ENCODE measurements at regions not wholly inside any gene's neighbourhood (a gene's known extent, or its start where the extent isn't known, plus 50 kb on each side); places are given as distances from the start of the nearest gene placed in this dataset.
"Not testable (repeated sequence)": the region's sequence is repeated elsewhere in the genome, so short reads cannot be mapped to it uniquely, and the experiment has no call there.

DNA sequence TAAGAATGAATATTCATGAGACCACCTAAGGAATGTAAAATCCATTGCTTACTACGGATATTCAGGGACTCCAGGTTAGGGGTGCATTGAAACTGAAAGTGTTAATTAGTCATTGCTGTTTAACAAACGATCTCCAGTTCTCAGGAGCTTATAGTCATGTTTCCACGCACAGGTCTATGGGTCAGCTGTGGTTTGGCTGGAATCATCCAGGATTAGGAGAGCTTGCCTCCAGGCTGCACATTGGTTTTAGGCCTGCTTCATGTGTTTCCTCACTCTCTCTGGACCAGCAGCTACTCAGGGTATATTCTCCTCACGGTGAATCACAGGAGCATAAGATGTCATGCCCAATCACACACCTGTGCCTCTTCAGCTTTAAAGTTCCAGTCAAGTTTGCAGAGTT, 98.9 kb downstream of the ATXN3L start:
- no peak for DNase-seq

DNA sequence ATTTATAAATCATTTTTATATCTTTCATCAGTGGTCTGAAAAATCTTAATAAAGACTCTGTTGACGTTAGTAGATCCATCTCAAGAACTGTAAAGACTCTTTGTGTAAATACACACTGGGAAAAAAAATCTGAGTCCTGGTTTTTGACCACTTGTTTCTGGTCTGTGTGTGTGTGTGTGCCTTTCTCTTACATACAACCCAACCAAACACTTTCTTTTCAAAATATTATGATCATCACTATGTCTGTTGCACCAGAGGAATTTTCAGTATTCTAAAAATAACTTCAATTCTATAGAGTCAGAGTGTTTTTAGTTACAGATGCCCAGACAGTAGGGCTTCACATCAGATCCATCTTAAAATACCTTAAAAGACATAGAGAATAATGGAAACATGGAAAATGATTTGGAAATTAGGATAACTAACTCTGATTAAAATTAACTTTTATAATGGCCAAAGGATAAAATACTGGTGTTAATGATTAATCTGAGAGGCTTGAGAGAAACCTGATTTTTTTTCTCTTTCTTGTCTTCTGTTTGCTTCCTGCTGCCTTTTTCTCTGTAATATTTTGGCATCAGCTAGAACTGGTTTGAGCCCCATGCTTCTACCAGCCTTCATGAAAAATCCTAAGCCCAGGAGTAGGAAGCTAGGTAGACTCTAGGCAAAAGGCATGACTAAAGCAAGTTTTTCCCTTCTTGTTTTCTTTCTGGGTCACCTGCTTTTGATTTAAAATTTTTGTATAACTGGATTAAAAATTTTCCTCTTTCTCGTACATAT, 99.7 kb downstream of the ATXN3L start:
- DNase-seq = no peak

DNA sequence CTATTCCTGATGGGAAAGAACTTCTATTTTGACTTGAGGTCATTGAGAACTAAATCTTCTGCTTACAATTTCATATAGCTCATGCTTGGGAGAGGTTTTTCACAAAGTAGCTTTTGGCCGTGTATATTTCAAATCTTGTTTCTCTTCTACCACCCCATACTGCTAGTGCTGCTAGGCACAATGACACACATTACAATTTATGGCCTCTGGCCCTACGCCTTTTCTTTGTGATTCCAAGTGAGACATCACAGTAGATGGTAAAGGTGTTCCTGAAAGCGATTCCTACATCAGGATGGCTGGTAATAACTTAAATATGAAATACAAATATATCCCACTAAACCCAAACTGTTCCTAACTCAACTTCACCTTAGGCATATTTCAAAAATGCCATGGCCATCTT, 101.1 kb downstream of the ATXN3L start:
- no peak for DNase-seq

DNA sequence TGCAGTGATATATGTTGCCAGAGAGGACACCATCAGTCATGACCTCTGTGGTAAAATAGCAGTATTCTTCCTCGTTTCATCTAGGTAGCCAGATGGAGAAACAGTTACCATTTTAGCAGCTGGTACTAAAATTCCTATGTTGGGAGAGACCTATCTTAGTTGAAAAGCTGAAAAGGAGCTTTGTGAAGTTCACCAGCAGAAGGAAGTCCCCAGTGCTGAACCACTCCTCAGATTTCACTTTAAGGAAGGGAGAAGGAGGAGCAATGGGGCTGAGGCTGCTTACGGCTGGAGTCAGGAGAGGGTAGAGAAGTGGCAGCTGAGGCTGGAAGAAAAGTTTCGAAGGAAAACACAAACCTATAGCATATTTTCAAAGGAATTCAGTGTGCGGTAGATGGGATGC, 103.7 kb downstream of the ATXN3L start:
- no peak for DNase-seq

DNA sequence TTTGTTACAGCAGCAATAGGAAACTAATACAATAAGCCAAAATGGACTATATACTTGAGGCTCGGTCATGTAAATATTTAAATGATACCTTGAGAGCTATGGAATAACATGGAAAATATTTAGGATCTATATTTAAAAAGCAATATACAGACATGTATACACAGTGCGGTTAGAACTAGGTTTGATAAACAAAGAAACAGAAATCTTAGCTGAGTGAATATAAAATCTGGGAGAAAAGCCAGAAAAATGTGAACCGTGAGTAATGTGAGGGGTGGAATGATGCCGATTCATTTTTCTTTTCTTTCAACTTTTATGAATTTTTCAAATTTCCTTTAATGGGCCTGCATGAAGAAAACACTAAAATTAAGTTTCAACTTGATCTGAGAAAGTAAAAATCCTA, 104.1 kb downstream of the ATXN3L start:
- DNase-seq = no peak

DNA sequence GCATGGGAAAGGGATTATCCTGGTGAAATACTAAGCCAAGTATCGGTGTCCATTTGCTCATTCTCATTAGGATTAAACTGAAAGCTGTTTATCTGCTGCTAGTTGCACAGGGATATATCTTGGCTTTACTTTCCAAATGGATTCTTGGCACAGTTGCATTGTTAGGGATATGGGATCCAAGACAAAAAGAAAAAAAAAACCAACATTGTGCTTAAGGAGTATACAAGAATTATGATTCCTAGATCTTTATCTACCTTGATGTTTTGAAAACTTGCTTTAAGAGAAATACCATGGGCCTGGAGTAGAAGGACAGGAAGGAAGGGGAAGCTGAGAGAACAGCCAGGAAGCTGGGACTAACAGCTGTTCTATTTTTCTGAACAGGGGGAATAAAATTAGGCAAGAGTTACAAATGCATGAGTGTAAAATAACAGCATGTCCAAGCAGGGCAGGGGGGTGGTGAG, 107.6 kb downstream of the ATXN3L start:
- DNase-seq = no peak

DNA sequence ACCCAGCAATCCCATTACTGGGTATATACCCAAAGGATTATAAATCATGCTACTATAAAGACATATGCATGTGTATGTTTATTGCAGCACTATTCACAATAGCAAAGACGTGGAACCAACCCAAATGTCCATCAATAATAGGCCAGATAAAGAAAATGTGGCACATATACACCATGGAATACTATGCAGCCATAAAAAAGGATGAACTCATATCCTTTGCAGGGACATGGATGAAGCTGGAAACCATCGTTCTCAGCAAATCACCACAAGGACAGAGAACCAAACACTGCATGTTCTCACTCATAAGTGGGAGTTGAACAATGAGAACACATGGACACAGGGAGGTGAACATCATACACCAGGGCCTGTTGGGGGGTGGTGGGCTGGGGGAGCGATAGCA, 109.7 kb downstream of the ATXN3L start:
- DNase-seq = not testable (repeated sequence)

DNA sequence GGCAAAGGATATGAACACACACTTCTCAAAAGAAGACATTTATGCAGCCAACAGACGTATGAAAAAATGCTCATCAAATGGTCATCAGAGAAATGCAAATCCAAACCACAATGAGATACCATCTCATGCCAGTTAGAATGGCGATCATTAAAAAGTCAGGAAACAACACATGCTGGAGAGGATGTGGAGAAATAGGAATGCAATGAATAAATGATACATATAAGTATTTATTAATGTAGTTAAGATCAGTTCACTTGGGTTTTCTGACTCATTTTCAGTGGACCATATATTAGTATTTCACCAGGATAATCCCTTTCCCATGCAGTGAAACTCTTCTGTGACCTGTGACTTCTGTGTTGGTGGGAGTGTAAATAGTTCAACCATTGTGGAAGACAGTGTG, 110.1 kb downstream of the ATXN3L start:
- not testable (repeated sequence) for DNase-seq

DNA sequence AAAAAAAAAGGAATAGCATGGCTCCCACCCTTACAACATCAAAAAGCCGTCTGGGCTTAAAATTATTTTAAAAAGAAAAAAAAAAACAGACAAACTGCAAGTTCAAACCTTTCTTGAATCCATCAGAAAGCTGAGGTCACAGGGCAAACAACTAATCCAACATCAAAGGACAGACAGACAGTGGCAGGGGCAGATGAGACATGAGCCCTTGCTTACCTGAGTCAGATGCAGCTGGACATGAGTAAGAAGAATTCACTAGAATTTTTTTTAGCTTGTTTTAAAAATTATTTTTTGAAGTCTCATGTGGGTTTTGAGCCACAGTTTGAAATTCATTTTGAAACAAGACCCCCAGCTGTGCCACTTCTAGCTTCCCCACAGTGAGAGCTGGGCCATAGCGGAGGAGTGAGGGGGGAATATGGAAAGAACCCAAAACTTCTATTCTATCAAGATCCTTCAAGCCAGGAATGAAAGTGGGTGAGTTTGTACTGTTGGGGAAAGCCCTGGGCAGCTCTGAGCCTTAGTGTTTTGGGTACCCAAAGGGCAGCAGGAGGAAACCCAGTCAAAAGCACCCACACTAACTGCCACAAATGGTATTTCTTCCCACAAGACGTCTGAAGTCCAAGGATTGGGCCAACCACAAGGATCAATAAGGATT, 111.4 kb downstream of the ATXN3L start:
- no peak for DNase-seq

DNA sequence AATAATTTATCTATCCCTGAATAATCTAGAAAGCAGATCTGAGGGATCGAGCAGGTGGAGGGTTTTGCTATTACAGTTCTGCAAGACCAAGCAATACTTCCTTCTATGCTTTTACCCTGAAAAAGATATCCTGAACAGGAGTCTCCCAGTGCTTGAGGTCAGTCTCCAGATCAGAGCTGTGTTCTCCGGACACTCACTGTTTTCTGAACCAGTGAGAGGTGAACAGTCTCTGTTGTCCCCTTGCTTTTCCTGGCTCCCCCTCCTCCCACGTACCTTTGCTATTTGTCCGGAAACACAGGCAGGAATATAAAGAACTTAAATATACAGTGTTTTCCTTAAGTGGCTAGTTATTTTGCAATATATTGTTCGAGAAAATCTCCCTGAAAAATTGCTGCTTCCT, 116.6 kb downstream of the ATXN3L start:
- DNase-seq = no peak

DNA sequence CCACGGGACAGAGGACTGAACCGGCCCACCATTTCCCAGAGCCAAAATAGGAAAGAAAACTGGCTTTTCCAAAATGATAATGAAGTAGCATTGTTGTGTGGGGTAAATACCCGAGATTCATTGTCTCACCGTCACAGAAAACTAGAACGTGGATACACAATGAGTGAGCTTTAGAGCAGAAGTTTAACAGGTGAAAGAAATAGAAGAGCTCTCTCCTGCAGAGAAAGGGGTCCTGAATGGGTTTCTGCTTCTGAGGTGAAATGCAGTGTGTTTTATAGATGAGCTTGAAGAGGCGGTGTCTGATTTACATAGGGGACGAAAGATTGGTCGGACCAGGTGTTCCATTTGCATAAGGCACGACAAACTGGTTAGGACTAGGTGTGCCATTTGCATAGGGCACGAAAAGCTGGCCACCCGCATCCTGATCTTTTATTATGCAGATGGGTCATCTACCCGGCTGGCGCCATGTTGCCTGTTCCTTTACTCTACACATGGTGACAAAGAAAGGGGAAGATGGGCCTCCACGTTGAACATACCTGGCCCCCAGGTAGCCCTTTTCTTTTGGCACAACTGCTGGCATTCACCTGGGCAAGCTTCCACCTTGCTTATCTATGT, 118.1 kb downstream of the ATXN3L start:
- DNase-seq = no peak

DNA sequence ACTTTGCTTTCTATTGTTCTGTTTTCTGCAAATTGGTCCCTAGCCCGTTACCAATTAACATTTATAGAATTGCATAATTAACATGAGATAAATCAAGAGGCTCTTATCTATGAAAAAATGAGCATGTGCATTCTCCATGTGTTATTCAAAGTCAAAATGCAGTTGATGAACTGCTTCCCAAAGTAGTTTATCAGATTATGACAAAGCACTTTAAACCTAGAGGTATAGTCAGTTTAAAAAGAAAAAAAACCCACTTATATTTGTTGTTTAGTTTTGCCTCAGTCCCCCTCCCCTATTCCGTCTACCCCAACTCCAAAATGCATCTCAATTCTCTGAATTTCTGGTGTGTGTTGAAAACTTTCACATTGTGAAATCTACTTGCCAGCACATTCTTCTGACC, 119.5 kb downstream of the ATXN3L start:
- no peak for DNase-seq

DNA sequence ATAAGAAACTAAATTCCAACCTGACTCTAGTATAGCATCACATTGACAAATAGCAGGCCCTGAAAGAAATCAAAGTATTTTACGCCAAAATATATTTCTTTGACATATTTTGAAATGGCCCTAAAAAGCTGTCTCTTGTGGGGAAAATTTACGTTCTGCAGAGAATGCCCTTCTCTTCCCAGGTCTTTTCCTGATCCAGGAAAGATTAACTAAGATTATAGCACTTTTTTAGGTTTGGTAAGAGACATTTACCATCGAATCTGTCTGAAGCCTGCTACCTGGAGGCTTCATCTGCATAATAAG, 121.1 kb downstream of the ATXN3L start:
- no peak for DNase-seq

DNA sequence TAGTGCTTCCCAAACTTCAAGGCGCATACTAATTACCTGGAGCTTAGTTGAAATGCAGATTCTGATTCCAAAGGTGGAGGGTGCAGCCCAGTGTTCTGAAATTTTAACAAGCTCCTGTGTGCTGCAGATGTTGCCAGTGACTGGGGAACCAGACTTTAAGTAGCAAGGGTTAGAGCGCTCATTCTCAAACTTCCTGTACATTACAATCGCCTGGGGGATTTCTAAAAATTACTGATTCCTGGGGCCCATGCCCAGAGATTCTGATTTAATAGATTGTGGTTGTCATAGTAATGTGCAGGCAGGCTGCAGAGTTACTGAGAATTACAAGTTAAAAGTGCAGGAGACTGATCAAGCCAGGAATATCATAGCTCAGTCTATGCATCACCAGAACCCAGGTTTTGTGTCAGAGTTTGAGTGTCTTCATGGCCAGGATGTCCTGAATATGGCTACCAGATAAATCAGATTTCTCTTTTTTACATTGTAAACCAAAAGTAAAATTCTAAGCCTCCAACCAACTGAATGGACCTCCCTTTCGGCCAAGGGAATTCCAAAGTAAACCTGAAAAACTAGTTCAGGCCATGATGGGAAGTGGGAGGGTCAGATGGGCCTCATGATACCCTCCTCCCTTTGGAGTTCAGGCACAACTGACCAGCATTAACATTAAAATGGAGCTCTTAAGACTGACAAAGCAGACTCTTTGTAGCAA, 121.6 kb downstream of the ATXN3L start:
- DNase-seq = no peak

DNA sequence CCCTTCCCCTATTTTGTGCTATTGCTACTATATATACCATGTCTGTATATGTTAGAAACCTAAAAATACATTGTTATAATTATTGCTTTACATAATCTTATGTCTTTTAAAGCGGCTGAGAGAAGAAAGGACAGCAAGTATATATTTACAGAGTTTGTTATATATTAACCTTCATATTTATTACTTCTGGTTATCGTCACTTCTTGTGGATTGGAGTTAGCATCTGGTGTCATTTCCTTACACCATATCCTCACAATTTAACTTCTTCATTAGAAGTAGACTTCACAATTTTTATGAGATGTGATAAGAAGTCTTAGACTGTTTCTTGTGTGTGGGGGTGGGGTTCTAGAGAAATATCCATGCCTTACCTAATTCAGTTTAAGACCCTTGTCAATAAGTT, 123.1 kb downstream of the ATXN3L start:
- DNase-seq = no peak

DNA sequence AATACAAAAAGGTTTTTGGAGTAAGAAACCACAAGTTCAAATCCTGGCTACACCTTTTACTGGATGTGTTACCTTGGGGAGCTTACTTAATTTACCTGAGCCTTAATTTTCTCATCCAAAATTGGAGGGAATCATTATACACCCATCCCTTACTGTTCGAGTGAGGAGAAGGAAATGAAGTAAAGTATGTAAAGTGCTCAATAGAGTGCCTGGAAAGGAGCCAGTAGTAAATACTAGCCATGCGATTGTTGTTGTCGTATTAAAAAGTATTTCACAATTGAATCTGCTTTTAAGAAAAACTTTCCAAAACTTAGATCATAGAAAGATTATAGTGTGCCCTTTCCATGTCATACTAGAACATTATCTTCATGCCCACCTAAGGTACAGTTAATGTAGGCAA, 124.5 kb downstream of the ATXN3L start:
- DNase-seq = no peak

DNA sequence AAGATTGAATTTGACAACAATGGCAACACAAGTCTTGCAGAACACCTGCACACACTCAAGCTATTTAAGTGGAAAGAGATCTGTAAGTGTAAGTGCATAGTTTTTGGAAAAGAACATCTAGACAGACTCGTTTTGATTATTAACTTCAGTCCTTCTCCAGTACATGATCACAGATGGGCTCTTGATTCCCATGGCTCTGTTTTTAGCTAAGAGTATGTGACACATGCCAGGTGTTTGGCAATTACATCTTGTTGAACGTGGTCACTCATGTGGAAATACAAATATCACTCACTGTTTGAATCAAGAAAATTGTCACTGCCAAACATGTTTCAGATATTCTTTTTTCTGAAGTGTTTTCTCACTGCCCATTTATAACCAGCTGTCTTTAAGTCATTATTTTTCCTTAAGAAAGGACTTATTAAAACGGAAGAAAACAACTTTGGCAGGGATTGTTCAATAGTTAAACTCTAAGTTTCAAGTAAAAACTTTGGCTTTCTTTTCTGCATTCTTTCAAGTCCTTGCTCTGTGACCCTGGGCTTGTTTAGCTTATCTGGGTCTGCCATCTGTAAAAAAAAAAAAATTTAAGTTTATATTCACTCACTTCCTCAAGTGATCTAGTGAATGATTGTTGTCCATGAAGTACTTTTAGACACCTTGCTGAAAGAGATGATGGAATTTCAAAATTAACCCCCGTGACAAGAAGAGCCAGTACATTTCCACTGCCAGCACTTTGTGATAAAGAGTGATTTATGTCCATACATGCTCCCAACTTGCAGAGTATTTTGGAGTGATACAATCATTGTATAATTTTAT, 125.4 kb downstream of the ATXN3L start:
- DNase-seq = no peak

DNA sequence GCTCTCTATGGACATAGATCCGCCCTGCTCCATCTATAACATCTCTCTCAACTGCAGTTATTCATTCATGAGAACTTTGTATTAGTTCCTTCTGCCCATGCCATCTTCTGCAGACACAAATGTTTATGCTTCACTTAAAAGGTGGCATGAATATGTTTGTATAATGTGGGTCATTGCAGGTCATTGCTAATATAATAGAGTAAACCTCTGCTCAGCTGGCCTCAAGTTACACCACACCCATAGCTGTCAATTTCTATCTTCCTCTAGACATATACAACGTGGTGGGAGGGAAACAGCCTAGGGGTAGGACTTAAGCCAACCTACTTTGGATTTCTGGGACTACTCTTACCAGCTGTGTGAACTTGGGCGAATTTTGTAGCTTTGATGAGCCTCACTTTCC, 129.8 kb downstream of the ATXN3L start:
- DNase-seq = no peak

DNA sequence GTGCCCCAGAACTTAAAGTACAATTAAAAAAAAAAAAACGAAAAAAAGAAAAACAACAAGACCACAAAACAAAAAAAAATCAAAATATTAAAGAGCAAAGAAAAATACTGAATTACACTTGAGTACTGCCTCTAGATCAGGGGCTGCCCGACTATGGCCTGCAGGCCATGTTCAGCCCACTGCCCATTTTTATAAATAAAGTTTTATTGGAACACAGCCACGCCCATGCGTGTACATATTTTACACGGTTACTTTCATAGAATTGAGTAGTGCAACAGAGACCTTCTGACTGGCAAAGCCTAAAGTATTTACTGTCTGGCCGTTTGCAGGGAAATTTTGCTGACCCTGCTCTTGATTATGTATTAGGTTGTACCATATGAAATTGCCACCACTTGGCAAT, 130.5 kb downstream of the ATXN3L start:
- DNase-seq = no peak

DNA sequence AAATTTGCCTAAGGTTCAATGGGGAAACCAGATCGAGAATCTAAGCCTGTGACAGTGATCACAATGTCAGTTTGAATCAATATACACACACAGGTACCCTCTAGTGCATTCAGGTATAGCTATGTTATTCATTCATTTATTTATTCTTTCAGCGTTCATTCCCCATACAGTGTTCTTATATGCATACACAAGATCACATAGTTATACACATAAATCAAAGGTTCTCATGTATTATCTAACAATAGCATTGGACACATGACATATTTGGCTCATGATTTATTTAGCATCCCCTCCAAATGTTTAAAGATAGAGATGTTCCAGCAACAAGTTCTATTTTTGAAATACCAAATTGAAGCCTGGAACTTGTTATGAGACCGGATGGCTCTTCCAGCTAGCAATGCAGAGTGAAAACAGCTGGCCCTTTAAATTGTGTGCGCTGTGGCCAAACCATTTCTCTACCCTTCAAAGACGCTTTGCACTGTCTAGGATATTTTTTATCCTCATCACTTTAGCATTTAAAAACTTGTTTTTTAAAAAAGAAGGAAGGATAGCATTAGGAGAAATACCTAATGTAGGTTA, 131.0 kb downstream of the ATXN3L start:
- DNase-seq = no peak

DNA sequence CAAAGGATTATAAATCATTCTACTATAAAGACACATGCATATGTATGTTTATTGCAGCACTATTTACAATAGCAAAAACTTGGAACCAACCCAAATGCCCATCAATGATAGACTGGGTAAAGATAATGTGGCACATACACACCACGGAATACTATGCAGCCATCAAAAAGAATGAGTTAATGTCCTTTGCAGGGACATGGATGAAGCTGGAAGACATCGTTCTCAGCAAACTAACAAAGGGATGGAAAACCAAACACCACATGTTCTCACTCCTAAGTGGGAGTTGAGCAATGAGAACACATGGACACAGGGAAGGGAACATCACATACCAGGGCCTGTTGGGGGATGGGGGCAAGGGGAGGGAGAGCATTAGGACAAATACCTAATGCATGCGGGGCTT, 133.2 kb downstream of the ATXN3L start:
- not testable (repeated sequence) for DNase-seq

DNA sequence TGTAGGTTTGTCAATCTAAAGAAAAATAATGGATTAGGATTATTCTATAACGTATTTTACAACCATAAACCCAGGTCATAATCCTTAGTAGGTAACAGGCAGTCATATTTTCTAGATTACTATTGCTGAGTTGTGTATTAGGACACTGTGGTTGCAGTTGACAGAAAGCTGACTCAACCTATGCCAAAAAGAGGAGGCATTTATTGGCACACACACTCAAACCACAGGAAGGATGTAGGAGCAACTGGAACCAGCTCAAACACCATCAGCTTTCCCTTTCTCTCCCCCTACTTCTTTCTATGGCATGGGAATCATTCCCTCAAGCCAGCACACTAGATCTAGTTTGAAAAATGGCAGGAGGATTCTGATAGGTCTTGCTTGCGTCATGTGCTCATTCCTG, 136.4 kb upstream of the FAM9C start:
- DNase-seq = no peak

DNA sequence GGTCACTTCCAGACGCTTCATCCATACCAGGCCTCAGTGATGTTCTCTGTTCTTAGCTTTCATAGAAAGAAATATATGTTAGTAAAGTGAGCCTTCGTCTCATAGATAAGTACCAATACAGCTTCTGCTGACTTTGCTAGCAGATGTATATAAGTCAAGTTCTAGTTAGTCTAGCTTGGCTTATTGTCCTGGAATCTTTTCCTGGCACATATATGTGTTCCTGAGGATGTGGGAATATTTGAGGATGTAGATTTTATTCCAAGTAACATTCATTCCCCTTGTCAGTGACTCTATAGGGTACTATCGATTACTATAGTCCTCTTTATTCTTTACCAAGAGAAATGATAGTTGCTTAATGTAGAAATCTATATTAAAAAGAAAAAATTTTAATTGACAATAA, 135.2 kb upstream of the FAM9C start:
- DNase-seq = no peak
